Stimulated activated CD8-positive, alpha-beta memory T cell treated with anti-CD3 and anti-CD28 coated beads, Interleukin-4, amount 100 ng/mL, for 24 hours (primary cell): ENCODE measurements at regions not wholly inside any gene's neighbourhood (a gene's known extent, or its start where the extent isn't known, plus 50 kb on each side); places are given as distances from the start of the nearest gene placed in this dataset.

Experiments
- DNase-seq: peaks from one replicate; pipeline ENCODE4 v3.0.0-alpha.2; 2020; ENCODE audit warnings: low read depth

- DNase-seq = no peak
These were observed 90.2 kb downstream of the KCTD12 start for GRCh38 chr13:76795701-76796695.

DNA sequence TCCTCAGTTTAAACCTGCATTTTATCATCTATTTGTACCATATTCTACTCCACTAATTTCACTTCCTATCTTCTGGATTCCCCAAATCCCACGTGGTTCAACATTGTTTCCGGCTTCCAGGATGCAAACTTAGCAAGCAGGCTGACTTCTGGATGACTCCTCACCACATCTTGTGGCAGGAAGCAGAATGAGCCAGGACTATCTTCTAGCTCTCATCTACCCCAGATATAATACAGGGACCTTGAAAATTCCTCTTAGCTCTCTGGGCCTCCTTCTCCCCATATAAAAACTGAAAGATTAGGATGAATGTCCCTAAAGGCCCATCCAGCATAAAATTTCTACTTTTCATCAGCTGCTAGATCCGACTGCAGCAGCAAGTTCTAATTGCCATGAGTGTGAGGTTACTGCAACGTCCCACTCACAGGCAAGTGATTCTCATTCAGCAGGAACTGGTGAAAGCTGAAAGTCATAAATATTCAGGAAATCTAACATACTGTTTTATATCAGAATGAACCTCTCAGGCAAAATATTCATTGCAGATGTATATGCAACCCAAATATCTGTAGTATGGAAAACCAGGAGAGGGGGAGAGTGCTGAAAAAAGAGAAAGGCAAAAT lies 93.4 kb downstream of the KCTD12 start:
- no peak for DNase-seq

DNA sequence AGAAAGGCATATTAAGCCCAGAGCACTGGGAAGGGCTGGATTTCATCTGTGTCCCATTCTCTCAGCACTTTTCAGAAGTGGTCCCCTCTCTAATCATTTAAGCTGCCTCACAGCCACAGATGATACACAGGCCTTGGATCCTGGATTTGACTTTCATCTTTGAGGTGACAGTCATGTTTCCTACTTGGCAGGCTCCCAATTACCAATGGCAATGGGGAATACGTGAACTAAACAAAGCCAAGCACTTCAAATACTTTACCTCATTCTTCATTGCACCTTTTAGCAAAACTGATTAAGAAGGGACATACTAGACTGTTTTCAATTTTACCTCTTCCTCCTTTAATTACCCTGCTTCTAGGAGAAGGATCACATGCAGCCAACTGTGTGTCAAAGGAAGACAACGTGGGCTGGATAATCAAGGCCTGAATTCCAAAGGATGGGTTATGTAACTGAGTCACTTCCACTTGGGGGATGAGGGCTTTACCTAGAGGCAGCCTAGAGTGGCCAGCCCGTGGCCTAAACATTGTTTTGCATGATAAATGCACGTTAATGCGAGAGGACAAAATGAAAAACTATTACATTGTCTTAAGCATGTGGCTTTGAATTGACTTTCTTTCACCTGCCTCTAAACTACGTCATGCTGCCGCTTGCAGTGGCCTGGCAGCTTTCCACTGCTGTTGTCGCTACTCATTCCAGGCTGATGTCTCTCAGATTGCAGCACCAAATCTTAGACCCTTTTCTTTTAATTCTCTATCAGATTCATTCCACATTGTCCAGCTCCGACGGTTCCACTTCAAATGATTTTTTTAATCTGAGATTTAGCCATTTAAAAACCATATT lies 95.0 kb downstream of the KCTD12 start:
- no peak for DNase-seq

DNA sequence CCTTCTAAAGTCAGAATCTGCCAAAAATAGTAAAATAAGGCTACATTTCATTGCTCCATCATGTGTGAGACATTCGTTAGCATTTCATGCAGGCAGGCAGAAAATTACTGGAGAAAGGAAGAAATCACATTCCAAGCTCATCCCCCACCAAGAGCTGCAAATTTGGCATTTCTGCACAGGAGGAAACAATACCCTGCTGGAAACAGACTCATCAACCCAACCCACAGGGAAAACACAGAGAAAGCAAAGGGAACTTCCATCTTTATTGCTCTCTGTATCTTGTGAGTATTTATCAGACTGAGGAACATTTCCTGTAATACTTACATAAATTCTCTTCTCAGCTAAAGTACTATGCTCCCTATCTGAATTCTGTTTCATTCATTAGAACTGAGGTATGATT lies 95.7 kb downstream of the KCTD12 start:
- DNase-seq = no peak

- DNase-seq = no peak
These were observed 102.4 kb downstream of the KCTD12 start for GRCh38 chr13:76783798-76784197.

- no peak for DNase-seq
These were observed 107.4 kb downstream of the KCTD12 start for GRCh38 chr13:76778853-76779252.

DNA sequence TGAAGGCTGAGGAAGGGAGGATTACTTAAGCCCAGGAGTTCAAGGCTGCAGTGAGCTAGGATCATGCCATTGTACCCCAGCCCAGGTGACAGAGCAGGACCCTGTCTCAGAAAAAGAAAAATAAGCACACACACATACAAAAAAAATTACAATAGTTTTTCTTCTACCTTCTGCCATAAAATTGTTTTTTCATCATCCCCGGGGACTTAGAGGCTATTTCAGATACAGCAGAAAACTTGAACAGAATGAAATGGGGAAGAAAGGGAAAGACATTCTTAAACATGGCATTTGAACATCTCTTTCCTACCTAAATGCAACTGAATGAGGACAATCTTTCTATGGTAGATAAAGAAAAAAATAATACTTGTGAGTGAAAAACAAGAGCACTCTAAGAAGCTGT lies 109.1 kb downstream of the KCTD12 start:
- DNase-seq = no peak

- no peak for DNase-seq
These were observed 111.0 kb downstream of the KCTD12 start for GRCh38 chr13:76775088-76775740.

- no peak for DNase-seq
These were observed 112.6 kb downstream of the KCTD12 start for GRCh38 chr13:76773448-76774094.

DNA sequence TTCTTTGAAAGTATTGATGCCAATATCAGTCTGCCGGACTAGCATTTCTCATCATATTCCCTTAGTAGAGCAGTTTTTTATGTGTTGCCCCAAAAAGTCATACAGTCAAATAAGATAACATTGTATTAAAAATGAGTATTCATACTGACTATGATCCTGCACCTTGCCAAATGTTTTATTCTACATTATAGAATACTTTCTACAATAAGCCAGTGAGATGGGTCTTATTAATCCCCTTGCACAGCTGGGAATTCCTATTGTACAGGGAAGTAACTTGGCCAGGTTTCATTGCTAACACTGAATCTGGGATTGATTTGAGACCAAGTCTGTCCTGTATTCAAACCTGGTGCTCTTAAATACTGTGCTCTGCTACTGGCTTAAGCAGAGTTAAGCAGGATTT lies 114.0 kb downstream of the KCTD12 start:
- DNase-seq = no peak

DNA sequence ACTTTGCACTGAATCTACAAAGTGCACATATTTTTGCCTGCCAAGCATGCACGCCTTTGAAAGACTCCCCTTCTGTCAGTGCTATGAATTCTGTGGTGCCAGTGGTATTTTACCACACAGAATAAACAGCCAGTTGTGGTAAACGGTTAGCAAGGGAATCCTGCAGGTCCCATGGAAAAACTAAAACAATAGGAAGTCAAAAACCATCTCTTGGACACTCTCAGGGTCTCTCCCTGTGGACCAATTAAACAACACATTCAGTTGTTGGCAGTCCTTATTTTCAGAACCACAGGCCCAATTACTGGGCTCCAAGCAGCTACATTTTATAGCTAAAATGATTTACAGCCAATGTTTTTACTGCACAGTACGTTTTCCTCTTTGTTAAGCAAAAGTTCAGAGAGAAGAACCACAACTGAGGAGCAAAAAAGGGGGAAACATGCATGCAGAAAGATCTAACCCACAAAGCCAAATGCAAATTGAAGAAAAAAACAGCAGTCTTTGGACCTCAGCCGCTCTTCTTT lies 116.9 kb downstream of the KCTD12 start:
- no peak for DNase-seq

- DNase-seq = no peak
These were observed 117.8 kb downstream of the KCTD12 start for GRCh38 chr13:76768384-76768783.

- DNase-seq = no peak
These were observed 121.3 kb downstream of the KCTD12 start for GRCh38 chr13:76764916-76765315.

DNA sequence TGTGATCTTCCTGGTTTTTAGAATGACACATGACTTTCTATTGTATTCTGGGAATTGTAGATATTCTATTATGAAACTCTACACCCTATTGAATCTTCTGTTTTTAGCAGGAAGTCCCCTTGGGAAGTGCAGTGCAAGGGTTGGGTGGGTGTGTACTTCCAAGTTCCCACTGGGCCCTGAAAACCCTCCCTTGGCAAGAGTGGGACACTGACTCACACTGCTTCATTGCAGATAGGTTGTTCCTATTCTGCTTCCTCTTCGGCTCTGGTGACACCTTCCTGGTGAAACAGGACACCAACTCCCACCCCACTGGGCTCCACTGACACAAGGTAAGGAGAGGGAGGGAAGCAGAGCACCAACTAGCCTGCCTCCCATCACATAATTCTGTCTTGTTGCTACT lies 121.8 kb downstream of the KCTD12 start:
- DNase-seq = no peak

DNA sequence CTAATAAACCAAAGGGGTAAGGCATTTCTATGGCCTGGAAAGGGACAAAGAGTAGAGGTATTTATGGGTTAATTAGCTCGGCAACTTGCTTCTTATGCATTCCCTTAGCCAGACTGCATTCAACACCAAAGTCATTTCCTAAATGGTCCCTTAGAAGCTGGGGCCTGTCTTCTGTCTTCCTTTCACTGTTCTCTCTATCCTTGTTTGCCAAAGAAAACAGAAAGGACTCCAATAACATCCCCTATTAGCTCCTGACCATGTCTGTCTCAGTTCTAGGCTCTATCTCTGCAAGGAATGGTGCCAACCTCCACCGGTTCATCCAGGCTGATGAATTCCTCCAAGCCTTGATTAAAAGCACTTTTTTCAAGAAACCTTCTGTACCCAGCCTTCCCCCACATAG lies 123.5 kb downstream of the KCTD12 start:
- DNase-seq = no peak

DNA sequence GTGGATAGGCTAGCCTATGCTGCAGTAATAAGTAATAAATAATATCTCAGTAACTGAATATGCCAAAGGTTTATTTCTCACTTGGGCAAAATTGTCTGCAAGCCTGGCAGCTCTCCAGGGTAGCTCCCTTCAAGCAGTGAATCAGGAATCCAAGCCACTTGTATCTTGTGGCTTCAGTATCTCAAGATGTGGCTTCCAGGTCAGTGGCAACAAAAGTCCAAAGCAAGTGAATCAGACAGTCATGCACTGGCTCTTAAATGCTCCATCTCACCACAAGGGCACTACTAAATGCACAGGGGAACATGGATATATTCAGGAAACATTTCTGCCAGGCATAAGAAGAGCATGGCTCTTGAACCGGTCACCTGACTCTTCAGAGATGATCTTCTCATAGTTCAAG lies 126.3 kb downstream of the KCTD12 start:
- DNase-seq = no peak

DNA sequence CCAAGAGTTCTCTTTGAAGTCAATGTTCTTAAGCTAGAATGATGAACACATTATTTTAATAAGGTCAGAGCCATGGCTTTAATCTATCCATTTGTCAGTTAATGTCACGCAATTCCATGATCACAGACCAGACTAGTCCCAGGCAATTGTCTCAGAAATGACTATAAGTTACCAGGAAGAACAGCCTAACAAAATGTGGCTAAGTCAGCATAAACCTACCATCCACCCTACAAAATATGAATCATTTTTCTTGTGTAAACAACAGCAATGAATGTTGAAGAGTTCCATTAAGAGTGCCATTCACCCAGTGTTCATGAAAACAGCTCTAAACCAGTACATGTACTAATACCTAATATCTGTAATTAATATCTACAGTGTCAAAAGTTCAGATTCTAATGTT lies 127.5 kb downstream of the KCTD12 start:
- DNase-seq = no peak

- no peak for DNase-seq
These were observed 127.9 kb downstream of the KCTD12 start for GRCh38 chr13:76758257-76758656.

DNA sequence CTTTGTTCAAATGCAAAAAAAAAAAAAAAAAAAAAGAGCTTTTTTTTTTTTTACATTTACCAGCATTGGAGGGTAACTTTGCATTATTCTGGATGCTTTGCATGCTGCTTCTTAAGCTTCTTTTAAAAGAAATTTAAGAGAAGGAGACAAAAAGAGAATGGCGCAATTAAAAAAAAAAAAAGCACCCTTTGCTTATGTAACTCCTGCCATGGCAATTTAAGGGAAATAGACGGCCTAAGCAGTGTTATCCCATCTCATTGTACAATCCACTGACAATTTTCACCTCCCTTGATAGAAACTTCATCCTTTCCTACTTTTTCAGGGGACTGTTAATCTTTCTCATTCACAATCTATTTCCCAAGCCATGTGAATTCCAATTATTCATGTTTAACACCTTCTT lies 129.8 kb downstream of the KCTD12 start:
- DNase-seq = no peak

DNA sequence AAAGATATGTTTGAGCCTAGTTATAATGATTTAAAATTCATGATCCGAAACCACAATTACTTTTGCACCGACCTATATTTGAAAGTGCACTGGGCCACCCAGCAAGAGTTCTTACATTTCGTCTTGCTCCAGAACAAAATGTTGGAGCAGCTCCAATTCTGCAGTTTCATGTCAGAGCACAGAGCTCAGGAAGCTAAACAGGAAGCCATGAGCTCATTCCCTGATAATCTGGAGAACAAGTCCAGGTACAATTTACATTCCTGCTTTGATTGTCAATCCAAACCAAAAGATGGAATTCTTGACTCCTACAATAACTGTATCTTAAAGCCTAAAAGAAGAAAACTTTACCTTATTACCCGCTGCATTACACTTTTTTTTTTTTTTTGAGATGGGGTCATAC lies 131.8 kb downstream of the KCTD12 start:
- no peak for DNase-seq

- no peak for DNase-seq
These were observed 134.9 kb downstream of the KCTD12 start for GRCh38 chr13:76751278-76751677.
